GM21367 (cell line): ENCODE measurements at regions not wholly inside any gene's neighbourhood (a gene's known extent, or its start where the extent isn't known, plus 50 kb on each side); places are given as distances from the start of the nearest gene placed in this dataset.
"Not testable (repeated sequence)": the region's sequence is repeated elsewhere in the genome, so short reads cannot be mapped to it uniquely, and the experiment has no call there.

ENCODE experiments used
- ATAC-seq: cut with Tn5 transposase; IDR thresholded peaks from one replicate; pipeline ENCODE4 v1.9.1; 2021; ENCODE audit not compliant: unreplicated experiment

DNA sequence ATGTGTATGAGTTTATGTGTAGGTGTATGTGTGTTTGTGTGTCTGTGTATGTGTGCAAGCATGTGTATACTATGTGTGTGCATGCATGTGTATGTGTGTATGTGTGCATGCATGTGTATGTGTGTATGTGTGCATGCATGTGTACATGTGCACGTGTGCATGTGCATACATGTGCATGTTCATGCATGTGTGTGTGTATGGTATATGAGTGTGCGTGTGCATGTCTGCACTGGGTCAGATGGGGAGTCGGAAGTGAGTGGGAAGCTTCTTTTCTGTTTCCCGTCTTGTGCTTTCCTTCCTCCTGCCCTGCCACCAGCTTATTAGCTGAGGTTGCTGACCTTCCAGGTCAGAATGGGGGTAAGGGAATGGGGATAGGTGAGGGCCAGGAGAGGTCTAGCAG lies 174.7 kb downstream of the MAP2K4 start:
- ATAC-seq, result no peak

DNA sequence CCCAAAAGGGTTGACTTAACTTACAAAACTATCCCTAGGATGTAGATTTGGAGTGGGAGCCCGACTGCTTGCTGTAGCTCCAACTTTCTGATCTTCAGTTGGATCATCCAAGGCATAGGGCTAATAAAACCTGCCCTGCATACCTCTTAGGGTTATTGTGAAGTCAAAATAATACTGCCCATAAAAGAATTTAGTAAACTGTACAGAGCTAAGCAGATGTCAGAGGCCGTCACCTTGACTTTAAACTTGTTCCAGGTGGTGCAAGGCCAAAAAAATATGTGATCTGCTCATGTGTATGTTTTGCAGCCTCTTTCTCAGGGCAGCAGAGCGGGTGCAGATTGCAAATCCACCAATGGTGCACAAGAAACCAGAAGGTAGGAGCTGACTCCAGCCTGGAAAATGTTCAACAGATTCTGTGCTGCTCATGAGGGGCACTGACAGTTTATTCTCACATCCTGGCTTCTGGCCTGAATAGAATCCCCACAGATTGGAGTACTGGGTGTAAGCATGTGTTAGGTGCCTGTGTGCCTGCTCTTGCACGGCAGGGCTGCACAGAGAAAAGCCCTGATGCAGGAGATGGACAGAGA lies 180.7 kb downstream of the MAP2K4 start:
- ATAC-seq, result no peak

DNA sequence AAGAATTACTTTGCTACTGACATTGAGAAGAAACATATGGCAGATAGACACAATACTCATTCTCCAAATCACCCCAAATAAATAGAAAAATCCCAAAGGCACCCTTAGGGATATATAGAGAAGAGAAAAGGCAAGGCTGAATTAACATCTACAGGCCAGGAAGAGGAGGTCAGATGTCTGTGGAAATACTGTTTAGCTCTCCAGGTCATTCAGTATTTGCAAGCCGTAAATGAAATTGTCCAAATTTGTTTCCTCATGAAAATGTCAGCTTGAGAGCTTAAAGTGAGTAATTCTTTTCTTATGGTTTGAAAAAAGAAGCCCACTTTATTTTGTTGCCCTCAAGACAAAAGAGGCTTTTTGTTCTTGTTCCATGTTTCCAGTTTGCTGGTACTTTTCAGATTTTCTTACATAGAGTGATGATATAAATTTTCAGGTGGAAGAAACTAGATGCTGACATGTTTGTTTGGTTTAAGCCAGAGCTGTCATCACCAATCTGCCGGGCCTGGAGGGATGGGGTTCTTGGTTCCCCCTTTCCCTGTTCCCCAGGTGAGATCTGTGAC lies 189.0 kb downstream of the MAP2K4 start:
- ATAC-seq, result no peak

DNA sequence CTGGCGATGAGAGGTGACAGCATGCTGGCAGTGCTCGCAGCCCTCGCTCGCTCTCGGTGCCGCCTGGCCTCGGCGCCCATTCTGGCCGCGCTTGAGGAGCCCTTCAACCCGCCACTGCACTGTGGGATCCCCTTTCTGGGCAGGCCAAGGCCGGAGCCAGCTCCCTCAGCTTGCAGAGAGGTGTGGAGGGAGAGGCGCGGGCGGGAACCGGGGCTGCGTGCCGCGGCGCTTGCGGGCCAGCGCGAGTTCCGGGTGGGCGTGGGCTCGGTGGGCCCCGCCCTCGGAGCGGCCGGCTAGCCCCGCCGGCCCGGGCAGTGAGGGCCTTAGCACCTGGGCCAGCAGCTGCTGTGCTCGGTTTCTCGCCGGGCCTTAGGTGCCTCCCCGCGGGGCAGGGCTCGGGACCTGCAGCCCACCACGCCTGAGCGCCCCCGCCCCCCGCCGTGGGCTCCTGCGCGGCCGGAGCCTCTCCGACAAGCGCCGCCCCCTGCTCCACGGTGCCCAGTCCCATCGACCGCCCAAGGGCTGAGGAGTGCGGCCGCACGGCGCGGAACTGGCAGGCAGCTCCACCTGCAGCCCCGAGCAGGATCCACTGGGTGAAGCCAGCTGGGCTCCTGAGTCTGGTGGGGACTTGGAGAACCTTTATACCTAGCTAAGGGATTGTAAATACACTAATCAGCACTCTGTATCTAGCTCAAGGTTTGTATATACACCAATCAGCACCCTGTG lies 200.2 kb downstream of the MAP2K4 start:
- ATAC-seq, result not testable (repeated sequence)

DNA sequence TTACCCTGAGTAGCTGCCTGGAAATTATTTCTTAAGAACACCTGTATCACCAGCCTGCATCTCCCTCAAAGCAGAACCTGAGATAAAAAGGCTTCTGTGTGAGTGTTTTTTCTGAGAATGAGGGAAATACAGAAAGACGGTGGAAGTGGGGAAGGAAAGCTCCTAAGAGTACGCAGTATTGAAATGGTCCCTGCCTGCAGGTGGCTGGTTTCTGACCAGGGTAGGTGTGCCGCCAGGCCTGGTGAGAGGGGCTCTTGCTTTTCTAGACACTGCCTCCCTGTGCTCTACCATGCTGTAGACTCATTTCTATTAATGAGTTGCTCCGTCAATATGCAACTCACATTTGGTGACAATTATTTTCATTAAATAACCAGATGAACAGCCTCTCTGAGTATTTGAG lies 201.7 kb downstream of the MAP2K4 start:
- ATAC-seq, result no peak

DNA sequence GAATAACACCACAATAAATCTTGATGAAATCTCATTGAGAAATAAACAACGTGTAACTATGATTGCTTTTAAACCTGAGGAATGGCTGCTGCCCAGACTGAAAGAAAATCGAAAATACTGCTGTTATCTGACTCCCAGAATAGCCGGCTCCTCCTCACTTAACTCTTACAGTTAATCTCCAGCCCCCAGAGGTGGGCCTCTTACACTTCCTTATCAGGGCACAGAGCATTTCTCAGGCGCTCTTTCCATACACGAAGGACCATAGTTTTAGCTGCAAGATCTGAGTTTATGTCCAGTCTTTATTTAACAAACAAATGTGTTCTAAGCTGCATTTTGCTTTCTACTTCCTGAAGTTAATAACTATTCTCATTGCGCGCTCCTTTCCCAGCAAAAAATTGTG lies 206.9 kb downstream of the MAP2K4 start:
- ATAC-seq, result no peak

DNA sequence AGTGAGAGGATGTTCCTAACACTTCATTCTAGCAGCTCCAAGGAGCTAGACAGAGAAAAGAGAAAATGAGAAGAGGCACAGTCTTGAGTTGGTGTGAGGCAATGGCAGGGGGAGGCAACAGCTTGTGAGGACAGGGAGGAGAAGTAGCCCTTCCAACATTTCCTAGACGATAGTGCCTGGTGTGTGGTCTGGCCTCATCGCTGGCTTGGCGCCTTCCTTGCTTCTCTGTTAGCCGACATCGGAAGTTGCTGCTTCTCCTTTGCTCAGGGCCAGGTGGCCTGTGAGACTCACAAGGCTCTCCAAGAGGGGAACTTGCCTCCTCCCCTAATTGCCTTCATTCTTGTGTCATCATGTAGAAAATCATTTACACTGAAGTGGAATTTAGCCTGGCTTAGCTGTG lies 208.7 kb downstream of the MAP2K4 start:
- no peak for ATAC-seq

DNA sequence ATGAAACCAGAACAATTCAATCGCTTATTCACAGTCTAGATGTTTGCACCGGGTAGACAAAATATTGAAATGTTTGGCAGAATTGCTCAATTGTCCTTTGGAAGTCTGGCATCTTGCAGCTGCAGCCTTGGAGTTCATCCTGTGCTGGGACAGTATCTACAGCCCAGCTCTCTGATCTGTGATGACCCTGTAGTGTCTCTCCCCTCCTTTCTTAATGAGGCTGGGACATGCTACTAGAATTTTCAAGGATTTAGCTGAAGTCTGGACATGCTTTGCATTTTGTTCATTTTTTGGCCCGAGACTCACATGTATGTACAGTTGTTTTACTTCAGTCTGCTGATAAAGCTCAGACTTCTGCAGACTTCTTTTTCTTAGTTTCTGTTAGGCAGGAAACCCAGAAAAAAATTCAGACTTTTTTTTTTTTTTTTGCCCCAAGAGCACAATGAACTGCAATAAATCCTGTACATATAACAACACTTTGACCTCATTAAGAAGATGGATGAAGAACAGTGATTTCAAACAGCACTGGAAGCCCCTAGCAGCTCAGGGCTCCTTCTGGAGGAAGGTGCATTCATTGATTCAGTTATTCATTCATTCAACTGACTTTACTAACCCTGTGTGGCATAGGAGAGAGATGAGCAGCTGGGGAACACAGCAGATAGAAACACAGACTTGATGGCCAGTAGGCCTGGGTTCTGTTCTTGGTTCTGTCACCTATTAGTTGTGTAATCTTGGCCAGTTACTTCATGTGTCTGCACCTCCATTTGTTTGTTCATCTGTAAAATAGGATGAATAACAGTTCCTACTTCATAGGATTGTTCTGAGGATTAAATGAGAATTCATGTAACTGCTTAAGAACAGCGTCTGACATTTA lies 210.0 kb downstream of the MAP2K4 start:
- ATAC-seq, result no peak

DNA sequence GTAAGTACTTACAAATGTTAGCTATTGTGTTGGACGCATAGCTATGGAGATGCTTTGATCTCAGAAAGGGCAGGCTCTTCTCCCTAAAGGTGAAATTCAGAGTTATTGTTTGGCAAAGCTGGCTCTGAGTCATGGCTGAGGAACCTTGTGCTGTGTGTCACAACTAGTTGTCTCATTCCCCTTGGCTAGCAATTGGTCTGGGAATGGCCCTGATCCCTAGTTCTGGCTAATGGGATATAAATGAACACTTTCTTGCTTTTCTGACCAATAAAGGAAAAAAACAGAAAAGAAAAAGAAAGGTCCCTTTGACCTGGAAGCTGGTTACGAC lies 210.6 kb downstream of the MAP2K4 start:
- ATAC-seq, result no peak

DNA sequence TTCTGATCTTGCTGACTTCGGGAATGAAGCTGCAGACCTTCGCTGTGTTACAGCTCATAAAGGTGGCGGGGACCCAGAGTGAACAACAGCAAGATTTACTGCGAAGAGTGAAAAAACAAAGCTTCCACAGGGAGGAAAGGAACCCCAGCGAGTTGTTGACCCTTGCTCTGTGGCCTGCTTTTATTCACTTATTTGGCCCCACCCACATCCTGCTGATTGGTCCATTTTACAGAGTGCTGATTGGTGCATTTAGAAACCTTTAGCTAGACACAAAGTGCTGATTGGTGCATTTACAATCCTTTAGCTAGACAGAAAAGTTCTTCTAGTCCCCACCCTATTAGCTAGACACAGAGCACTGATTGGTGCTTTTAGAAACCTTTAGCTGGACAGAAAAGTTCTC lies 218.3 kb downstream of the MAP2K4 start:
- ATAC-seq, result not testable (repeated sequence)

DNA sequence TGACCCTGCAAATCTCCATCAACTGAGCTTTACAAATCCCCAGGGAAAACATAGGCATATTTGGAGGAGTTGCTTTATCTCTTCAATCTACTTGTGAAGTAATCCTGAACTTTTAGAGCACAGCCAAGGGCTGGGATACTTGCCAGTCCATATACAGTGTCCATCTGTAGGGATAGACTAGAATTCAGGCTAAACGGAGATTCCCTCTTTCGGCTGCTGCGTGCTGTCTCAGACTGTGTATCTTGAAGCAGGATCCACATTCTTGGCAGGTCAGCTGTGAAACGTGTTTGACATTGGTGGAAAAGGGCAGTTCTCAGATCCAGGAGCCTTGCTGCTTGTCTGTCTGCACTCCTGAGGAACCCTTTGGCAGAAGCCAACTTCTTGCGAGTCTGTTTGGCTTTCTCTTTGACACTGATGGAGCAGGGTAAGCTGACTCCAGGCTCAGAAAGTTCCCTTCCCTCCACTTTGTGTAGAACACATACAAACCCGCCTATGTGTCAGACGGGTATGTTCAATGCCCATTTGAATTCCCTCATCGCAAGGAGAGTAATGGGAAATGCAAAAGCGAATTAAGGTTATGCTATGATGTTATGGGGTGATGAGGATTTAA lies 221.8 kb downstream of the MAP2K4 start:
- no peak for ATAC-seq

DNA sequence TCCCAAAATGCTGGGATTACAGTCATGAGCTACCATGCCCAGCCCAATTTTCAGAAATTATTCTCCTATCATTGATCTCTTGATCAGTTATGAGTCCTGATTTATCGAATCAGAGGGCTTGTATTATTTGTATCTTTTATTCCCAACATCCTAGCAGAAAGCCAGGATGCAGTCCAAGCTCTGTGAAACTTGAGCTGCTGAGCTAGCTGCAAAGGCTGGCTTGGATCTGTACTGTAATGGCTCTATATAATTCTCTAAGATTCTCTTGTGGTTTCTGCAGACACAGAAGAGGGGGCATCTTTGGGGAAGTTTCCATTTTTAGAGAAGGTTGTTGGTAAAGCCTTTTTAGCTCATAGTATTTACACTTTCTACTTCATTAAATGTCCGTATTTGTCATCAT lies 227.1 kb downstream of the MAP2K4 start:
- ATAC-seq, result no peak

DNA sequence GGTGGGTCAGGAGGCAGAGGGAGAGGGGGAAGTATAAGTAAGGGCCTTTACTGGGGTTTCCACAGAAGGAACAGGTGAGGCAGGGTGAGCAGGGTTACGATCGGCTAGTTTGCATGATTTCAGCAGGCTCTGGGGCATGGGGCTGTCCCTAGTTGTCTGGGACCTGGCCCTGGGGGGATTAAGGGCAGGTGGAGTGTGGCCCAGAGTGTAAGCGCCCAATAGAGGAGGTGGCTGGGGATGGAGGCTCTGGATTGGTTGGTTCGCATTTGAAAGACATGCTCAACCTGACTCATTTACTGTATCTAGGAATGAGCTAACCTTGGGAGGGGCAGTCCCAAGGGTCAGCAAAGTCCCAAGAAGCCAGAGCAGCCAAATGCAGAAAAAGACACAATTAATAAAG lies 230.3 kb downstream of the MAP2K4 start:
- ATAC-seq, result no peak

DNA sequence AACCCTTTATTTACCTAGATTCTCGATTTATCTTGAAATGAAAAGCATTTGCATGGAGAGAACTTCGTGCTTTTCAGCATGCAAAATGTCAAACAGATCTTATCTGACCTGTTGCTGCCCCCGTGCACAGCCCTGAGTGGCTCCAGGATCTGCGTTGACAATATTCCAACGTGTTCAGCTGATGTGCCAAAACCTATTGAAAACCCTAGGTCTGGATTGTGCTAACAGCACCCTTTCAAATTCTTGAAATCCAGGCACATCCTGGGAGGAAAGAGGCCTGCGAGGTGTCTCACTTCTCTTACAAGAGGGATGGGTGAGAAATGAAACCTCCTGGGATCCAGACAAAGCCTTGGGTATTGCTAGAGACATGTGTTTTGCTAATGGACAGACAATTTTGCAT lies 231.8 kb downstream of the MAP2K4 start:
- ATAC-seq, result no peak

DNA sequence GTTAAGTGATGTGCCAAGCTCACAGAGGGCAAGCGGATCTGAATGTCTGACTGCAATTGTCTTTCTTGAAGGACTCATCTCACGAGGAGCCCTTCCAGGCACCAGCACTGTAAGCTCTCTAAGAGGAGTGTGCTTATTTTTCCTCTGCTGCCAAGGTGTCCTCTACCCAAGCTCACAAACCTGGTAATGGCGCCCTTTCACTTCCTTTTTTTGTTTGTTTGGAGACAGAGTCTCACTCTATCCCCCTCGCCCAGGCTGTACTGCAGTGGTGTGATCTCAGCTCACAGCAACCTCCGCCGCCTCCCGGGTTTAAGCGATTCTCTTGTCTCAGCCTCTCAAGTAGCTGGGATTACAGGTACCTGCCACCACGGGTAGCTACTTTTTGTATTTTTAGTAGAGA lies 233.8 kb downstream of the MAP2K4 start:
- ATAC-seq, result no peak

DNA sequence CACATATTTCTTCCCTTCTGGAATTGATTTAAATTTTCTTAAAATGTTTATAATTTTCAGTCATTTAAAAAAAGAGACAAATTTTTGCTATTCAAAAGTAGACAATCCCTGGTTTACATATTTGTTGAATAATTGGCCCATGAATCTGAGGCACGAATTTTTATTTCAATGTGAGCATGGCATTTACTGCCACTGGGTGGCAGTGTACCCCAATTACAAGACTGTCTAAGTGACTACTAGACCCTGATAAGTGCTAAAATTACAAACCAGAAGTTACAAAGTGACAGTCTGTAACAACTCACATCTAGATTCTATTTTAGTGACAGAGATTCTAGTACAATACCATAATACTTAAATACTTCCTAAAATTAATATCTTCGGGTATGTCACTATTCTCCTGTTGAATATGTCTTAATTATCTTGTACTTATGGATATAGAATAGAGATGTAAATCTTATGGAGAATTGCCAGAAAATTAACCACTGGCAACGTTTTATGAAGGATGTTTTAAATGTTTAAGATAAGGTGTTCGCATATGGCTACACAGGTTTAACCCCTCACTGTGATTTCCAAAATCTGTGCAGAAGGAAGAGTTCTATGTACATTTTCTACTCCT lies 235.8 kb downstream of the MAP2K4 start:
- no peak for ATAC-seq

DNA sequence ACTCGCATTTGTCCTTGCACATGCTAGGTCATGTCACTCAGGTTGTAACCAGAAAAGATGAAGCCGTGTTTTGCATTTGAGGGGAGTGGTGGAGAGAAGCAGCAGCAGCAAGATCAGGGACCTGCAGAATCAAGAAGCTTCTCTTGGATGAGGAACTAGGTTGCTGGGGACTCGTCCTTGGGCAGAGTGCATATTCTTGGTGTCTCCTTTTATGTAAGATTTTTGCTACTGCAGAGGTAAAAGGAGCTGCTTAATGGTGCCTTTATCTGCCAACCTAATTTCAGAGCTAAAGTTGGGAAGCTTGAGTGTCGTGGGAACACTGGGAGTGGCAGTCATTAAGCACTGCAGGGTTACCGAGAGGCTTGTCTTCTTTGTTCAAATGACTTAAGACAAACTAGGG lies 236.5 kb downstream of the MAP2K4 start:
- no peak for ATAC-seq

DNA sequence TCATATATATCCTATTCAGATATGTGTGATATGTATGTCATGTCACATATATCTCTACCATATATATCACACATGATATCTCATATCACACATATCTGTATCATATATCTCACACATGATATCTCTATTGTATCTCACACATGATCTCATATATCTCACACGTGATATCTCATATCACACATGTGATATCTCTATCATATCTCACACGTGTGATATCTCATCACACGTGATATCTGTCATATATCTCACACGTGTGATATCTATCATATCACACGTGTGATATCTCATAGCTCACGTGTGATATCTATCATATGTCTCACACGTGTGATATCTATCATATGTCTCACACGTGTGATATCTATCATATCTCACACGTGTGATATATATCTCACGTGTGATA lies 240.7 kb downstream of the MAP2K4 start:
- ATAC-seq, result no peak

DNA sequence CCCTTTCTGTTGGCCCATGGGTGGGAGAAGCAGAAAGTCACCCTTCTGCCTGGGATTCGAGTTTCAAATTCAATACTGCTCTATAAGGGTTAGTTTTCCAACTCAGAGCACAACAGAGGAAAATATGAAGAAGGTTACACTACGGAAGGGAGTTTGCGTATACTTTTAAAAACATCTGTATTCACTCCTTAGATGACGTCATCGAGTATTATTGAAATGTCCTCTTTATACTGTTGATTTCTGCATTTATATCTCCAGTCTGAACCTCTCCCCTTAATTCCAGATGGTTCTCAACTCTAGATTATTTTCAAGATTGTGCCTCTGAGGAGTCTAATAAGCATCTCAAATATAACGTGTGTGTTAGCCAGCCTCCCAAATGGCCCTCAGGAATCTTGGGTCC lies 249.1 kb downstream of the MAP2K4 start:
- no peak for ATAC-seq

DNA sequence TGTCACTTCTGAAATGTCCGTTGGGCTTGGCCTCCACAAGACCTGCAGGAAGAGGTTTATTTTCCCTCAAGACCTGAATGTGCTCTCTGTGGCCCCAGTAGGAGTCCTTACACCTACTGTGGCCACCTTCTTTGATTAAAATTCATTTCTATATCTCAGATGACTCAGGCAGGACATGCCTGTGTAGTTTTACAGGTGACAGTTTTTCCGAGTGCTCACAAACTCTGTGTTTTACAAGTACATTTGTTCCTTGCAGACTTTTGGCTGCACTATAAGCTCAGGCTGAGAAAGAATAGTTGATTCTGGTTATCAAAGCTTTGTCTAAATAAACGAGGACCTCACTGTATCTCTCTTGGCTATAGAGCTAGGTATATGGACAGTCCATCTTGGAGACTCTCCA lies 257.1 kb downstream of the MAP2K4 start:
- no peak for ATAC-seq

DNA sequence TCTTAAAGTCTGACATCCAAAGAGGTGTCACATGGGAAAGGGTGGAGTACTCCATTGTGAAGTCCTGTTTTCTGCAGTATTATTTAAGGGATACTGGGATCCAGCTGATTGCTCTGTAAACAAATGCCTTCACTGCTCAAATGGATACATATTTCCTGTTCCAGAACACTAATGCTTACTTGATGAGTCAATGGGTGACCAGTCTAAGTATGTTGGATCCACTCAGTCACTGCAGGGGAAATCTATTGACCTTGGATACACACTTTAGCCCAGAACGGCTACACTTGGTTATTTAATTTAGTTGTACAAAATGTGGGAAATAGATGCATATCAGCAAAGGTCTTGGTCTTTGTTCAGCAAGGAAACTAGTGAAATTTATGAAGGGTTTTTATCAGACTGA lies 261.4 kb downstream of the MAP2K4 start:
- ATAC-seq, result no peak
